ENCODE measurements at regions not wholly inside any gene's neighbourhood (a gene's known extent, or its start where the extent isn't known, plus 50 kb on each side); places are given as distances from the start of the nearest gene placed in this dataset.

- TF ChIP-seq AHDC1 (CRISPR knock-in tag; IDR thresholded peaks at IDR 0.05; ENCODE audit: borderline replicate concordance) (no peak), DMTF1 (CRISPR knock-in tag; IDR thresholded peaks at IDR 0.05) (no peak), ZNF660 (CRISPR knock-in tag; IDR thresholded peaks at IDR 0.05; ENCODE audit: borderline replicate concordance, low read depth) (no peak), ZNF121 (CRISPR knock-in tag; IDR thresholded peaks at IDR 0.05) (no peak), ZNF691 (CRISPR knock-in tag; IDR thresholded peaks at IDR 0.05; ENCODE audit: borderline replicate concordance, low read depth) (no peak), ZNF770 (CRISPR knock-in tag; IDR thresholded peaks at IDR 0.05) (no peak), ZNF329 (CRISPR knock-in tag; IDR thresholded peaks at IDR 0.05; ENCODE audit: low read depth) (no peak)
Observed at GRCh38 chr2:4024605-4025004, 321.2 kb downstream of the DCDC2C start (continued).
